IPS DF 6.9 (cell line): ENCODE measurements at regions not wholly inside any gene's neighbourhood (a gene's known extent, or its start where the extent isn't known, plus 50 kb on each side); places are given as distances from the start of the nearest gene placed in this dataset.
"Not testable (repeated sequence)": the region's sequence is repeated elsewhere in the genome, so short reads cannot be mapped to it uniquely, and the experiment has no call there.

ENCODE experiments used
- DNase-seq: peaks from one replicate; pipeline ENCODE4 v3.0.0-alpha.2; 2013; ENCODE audit warnings: low read depth, low spot score
- H3K27ac ChIP-seq: one replicate; pipeline ENCODE4 v1.5.1; 2013; ENCODE audit warnings: low read length, control low read depth
- H3K27me3 ChIP-seq: 2 replicates; pipeline ENCODE4 v1.6.1; 2013; ENCODE audit warnings: mild to moderate bottlenecking, low read length; ENCODE audit not compliant: control insufficient read depth, insufficient read depth
- H3K36me3 ChIP-seq: 2 replicates; pipeline ENCODE4 v1.6.1; 2013; ENCODE audit warnings: low read length; ENCODE audit not compliant: control insufficient read depth, insufficient read depth
- H3K4me1 ChIP-seq: 2 replicates; pipeline ENCODE4 v1.6.1; 2013; ENCODE audit warnings: low read length; ENCODE audit not compliant: control insufficient read depth, insufficient read depth
- H3K4me3 ChIP-seq: 2 replicates; pipeline ENCODE4 v1.5.1; 2013; ENCODE audit warnings: mild to moderate bottlenecking, low read length
- H3K9me3 ChIP-seq: 2 replicates; pipeline ENCODE4 v1.6.1; 2013; ENCODE audit warnings: low read length, inconsistent platforms; ENCODE audit not compliant: control insufficient read depth, insufficient read depth
- WGBS: extraction: QIAGEN DNeasy Blood & Tissue Kit; methylation state at CpG from one replicate; pipeline ENCODE4 v1.1.7; 2013; ENCODE audit warnings: mixed read lengths, missing lambda C conversion rate; ENCODE audit not compliant: insufficient read length, insufficient coverage; 5-methylcytosine and 5-hydroxymethylcytosine counted together

DNA sequence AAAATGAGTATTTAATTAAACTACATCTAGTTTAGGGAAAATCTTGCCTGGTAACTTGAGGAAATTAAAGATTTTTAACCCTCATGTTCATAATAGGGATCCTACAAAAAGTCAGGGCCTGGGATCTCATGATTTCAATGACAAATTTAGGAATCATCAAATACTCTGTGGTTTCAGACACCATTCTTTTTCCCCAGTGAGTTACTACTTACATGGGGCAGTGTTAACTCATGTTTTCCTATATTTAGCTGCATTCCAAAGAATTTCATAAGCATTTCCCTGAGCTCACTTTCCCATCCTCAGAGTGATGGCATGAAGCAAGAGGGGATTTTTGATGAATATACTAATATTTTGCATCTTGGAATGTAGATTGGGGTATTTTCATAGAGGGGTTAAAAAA, 321.7 kb downstream of the CENPW start:
- H3K27me3 ChIP-seq = no peaks in the 10 kb centered on the region
- no peak for DNase-seq
- no peaks in the 10 kb centered on the region for H3K9me3 ChIP-seq
- no peaks in the 10 kb centered on the region for H3K4me1 ChIP-seq
- H3K4me3 ChIP-seq = no peak overlapping the region
- H3K36me3 ChIP-seq = no peaks in the 10 kb centered on the region
- no peak overlapping the region for H3K27ac ChIP-seq

DNA sequence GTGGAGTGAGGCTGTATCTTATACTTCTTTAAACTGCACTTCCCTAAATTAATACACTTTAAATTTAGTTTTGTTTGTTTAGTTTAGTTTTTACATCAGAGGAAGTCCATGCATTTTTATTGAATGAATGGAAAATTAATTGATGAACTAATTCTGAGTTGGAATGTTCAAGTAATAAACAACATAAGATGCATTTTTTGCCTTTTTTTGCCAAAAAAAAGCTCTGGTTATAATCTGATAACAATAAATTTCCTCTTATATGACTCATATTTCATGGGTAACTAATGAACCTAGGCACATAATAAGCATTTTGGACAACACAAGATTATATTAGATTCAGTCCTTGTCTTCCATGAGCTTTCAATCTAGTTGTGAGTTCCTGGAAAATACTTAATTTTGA, 323.1 kb downstream of the CENPW start:
- DNase-seq = no peak

DNA sequence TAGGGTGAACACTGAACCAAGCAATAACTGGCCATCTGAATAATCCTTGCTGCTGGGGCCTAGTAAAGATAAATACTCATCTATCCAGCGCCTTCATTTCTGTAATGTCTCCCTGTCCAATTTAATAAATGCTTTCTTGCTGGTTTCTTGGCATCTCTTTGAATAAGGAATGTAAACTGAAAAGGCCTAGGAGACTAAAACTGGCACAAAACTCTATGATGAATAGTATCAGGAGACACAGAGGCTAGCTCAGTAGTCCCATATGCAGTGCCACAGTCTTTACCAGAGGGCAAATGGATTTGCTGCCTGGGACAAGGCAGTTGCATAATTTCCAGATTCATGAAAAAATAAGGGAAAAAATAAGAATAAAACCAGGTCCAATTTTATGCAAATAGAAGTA, 324.4 kb downstream of the CENPW start:
- Histone ChIP-seq H3K27ac (no peak overlapping the region), H3K36me3 (no peaks in the 10 kb centered on the region), H3K27me3 (no peaks in the 10 kb centered on the region), H3K9me3 (no peaks in the 10 kb centered on the region), H3K4me1 (no peaks in the 10 kb centered on the region), H3K4me3 (no peak overlapping the region)
- no CpG with 5 or more reads among the region's 1 CpG for WGBS
- no peak for DNase-seq

More for the DNA sequence above, 323.1 kb downstream of the CENPW start:
- Histone ChIP-seq H3K4me3 (no peak overlapping the region), H3K4me1 (no peaks in the 10 kb centered on the region), H3K27ac (no peak overlapping the region), H3K27me3 (no peaks in the 10 kb centered on the region), H3K36me3 (no peaks in the 10 kb centered on the region), H3K9me3 (no peaks in the 10 kb centered on the region)

DNA sequence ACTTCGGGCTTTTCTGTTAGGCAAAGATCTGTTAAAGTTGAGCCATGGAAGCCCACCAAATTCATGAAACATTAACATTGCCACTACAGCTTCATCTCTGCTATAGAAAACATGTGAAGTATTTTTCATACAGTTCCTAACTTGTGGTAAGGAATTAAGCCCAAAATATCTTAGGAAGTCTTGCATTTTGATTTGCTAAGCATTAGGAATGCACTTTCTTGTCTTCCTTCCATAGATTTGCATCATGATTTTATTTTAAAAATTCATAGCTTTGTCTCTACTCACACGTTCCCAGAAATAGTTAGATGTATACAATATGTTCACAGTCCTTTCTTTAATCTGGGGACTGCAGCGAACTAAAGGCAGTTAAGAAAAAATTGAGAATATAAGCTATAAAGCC, 325.6 kb downstream of the CENPW start:
- no CpG with 5 or more reads among the region's 3 CpGs for WGBS
- Histone ChIP-seq H3K27me3 (no peaks in the 10 kb centered on the region), H3K9me3 (no peaks in the 10 kb centered on the region), H3K4me1 (no peaks in the 10 kb centered on the region), H3K27ac (no peak overlapping the region), H3K4me3 (no peak overlapping the region), H3K36me3 (no peaks in the 10 kb centered on the region)
- DNase-seq = no peak

DNA sequence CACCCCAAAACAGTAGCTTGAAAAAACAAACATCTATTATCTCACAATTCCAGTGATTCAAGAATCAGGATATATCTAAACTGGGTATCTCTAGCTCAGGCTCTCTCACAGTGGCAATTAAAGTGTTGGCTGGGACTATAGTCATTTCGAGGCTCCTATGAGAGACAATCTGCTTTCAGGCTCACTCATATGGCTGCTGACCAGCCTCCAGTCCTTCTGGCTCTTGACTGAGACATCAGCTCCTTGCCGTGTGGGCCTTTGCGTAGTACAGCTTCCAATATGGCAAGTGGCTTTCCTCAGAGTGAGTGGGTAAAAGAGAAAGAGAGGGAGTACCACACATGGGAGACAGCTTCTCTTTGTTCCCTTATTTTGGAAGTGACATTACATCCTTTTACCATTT, 327.2 kb downstream of the CENPW start:
- DNase-seq = no peak
- H3K4me1 ChIP-seq = no peaks in the 10 kb centered on the region
- no peaks in the 10 kb centered on the region for H3K27me3 ChIP-seq
- H3K9me3 ChIP-seq = no peaks in the 10 kb centered on the region
- WGBS = no CpG with 5 or more reads among the region's 3 CpGs
- H3K36me3 ChIP-seq = no peaks in the 10 kb centered on the region
- no peak overlapping the region for H3K27ac ChIP-seq
- H3K4me3 ChIP-seq = no peak overlapping the region

DNA sequence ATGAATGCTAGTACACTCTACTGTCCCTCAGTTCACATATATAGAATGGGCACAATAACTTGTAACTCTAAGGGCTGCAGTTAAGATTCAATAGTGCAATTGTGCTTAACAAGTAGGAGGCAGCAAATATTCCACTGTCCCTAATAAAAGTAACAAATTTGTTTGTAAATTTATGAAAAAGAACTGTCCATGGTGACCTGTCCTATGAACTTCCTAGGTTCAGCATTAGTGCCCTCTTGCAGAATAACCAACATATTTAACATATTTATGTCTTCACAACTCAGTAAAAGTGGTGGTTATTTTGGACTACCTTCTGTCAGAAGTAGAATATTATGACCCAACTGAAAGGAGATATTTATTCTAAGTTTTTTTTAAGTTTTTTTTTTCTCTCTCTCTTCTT, 327.8 kb downstream of the CENPW start:
- Histone ChIP-seq H3K27ac (no peak overlapping the region), H3K4me3 (no peak overlapping the region), H3K36me3 (no peaks in the 10 kb centered on the region), H3K9me3 (no peaks in the 10 kb centered on the region), H3K4me1 (no peaks in the 10 kb centered on the region), H3K27me3 (no peaks in the 10 kb centered on the region)
- DNase-seq = no peak

DNA sequence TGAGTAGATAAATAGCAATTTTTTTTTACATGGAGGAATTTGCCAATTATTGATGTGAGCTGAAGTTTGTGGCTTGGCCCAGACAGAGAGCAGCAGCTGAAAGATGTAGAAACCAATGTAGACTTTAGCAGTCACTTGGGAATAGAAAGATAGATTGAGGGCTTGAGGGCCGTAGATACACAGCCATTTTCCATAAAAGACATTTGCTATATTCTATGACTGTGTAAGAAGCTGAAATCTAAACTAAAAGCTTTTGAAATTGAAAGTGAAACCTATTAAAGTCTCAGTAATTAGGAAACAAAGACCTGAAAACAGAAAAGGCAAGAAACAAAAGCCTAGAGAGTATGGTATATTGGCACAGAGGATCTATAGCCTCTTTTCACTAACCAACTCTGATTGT, 332.7 kb downstream of the CENPW start:
- Histone ChIP-seq H3K9me3 (no peaks in the 10 kb centered on the region), H3K36me3 (no peaks in the 10 kb centered on the region), H3K27me3 (no peaks in the 10 kb centered on the region), H3K4me3 (no peak overlapping the region), H3K4me1 (no peaks in the 10 kb centered on the region), H3K27ac (no peak overlapping the region)
- no peak for DNase-seq
- WGBS = no CpG with 5 or more reads among the region's 1 CpG

DNA sequence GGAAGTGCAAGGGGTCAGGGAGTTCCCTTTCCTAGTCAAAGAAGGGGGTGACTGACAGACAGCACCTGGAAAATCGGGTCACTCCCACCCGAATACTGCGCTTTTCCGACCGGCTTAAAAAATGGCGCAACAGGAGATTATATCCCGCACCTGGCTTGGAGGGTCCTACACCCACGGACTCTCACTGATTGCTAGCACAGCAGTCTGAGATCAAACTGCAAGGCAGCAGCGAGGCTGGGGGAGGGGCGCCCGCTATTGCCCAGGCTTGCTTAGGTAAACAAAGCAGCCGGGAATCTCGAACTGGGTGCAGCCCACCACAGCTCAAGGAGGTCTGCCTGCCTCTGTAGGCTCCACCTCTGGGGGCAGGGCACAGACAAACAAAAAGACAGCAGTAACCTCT, 333.8 kb downstream of the CENPW start:
- H3K4me1 ChIP-seq, H3K4me3 ChIP-seq, H3K36me3 ChIP-seq, H3K27ac ChIP-seq, H3K9me3 ChIP-seq, DNase-seq, H3K27me3 ChIP-seq: not testable (repeated sequence)
- no CpG with 5 or more reads among the region's 13 CpGs for WGBS

DNA sequence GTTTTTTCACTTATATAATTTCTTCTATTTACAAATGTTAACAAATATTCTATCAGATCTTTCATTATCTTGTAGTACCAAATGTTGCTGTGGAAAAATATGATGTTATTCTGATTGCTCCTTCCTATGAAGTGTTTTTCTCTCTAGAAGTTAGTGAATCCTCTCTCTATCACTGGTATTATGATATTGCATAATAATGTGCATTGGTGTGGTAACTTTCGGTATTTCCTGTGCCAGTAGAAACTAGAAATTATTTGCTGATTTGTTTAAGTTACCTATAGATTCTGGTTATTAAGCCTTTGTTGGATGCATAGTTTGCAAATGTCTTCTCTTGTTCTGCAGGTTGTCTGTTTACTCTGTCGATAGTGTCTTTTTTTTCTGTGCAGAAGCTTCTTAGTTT, 342.5 kb downstream of the CENPW start:
- H3K27me3 ChIP-seq = no peaks in the 10 kb centered on the region
- no peak for DNase-seq
- no peaks in the 10 kb centered on the region for H3K9me3 ChIP-seq
- no peak overlapping the region for H3K27ac ChIP-seq
- no peak overlapping the region for H3K4me3 ChIP-seq
- WGBS = no CpG with 5 or more reads among the region's 2 CpGs
- no peaks in the 10 kb centered on the region for H3K4me1 ChIP-seq
- no peaks in the 10 kb centered on the region for H3K36me3 ChIP-seq

DNA sequence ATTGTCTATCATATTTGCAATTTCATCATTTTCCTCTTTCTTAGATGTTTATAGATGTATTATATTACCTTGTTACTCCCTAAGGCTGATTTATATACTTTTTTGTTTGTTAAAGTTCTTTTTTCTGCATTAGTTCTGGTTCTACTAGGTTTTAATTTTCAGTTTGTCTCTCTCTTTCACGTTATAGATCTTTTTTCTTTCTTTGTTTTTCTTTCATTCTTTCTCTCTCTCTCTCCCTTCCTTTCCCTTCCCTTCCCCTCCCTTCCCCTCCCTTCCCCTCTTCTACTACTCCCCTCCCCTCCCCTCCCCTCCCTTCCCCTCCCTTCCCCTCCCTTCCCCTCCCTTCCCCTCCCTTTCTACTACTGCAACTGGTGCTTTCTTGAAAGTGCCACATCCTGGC, 345.3 kb downstream of the CENPW start:
- no peak for DNase-seq
- H3K27me3 ChIP-seq = no peaks in the 10 kb centered on the region
- H3K9me3 ChIP-seq = no peaks in the 10 kb centered on the region
- H3K4me1 ChIP-seq = no peaks in the 10 kb centered on the region
- no peaks in the 10 kb centered on the region for H3K36me3 ChIP-seq
- no CpG with 5 or more reads among the region's 1 CpG for WGBS
- H3K4me3 ChIP-seq = no peak overlapping the region
- H3K27ac ChIP-seq = no peak overlapping the region

DNA sequence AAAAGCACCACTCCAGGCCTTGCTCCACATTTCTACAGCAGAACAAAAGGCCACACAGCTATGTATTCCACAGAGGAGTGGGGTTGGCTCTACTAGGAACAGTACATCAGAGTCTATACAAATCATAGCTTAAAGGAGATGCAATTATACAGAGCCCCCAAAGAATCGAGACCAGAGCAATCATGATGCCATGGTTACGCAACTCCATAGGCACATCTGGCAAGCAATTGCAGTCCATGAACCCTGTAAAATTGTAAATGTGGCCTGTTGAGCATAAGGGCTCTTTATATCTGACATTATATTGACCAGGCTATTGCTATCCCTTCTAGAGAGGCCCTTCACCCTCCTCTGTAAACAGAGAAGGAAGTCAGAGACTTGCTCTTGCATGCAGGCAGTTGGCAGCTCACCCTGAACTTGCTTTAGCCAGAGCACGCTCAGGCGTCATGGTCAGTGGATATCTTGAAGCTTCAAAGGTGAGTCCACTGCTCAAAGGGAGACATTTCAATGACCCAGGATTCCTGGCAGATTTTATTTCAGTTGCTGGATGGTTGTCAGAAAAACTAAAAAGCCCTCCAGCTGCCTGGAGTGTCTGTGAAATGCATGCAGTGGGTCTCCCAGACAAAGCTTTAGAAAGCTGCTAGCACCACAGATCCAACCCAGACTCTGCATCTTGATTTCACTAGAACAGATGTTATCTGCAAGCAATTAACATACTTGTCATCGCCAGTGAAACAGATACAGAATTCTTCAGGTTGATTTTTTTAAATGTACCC, 357.2 kb downstream of the CENPW start:
- Histone ChIP-seq H3K4me3 (no peak overlapping the region), H3K9me3 (no peaks in the 10 kb centered on the region), H3K27me3 (no peaks in the 10 kb centered on the region), H3K27ac (no peak overlapping the region), H3K4me1 (no peaks in the 10 kb centered on the region), H3K36me3 (no peaks in the 10 kb centered on the region)
- no CpG with 5 or more reads among the region's 5 CpGs for WGBS
- DNase-seq = no peak
